Loucy (cell line): ENCODE measurements at regions not wholly inside any gene's neighbourhood (a gene's known extent, or its start where the extent isn't known, plus 50 kb on each side); places are given as distances from the start of the nearest gene placed in this dataset.

ENCODE experiments used
- H2AFZ ChIP-seq: fragments of 200-600 bp; sonication (generic); 2 replicates; pipeline ENCODE4 v1.6.0; 2016; ENCODE audit warnings: antibody characterized with exemption, mild to moderate bottlenecking, low read length, moderate library complexity
- H3F3A ChIP-seq: fragments of 200-600 bp; 2 replicates; pipeline ENCODE4 v1.6.0; 2016; ENCODE audit warnings: antibody characterized with exemption, low read depth, mild to moderate bottlenecking
- H3K27me3 ChIP-seq: fragments of 200-600 bp; sonication (generic); 2 replicates; pipeline ENCODE4 v1.6.1; 2014; ENCODE audit warnings: low read length, mild to moderate bottlenecking; ENCODE audit not compliant: insufficient read depth, poor library complexity, severe bottlenecking
- H3K36me3 ChIP-seq: fragments of 200-600 bp; sonication (generic); 2 replicates; pipeline ENCODE4 v1.6.1; 2016; ENCODE audit warnings: low read length; ENCODE audit not compliant: insufficient read depth
- H3K4me1 ChIP-seq: fragments of 200-600 bp; sonication (generic); 2 replicates; pipeline ENCODE4 v1.5.1; 2014; ENCODE audit warnings: low read length, mild to moderate bottlenecking; ENCODE audit not compliant: insufficient read depth, poor library complexity, severe bottlenecking
- H3K4me2 ChIP-seq: fragments of 200-600 bp; sonication (generic); 2 replicates; pipeline ENCODE4 v1.6.0; 2014; ENCODE audit warnings: antibody characterized with exemption, low read length, low read depth, mild to moderate bottlenecking; ENCODE audit not compliant: poor library complexity, severe bottlenecking
- H3K4me3 ChIP-seq: fragments of 200-600 bp; sonication (generic); 2 replicates; pipeline ENCODE4 v1.5.1; 2014; ENCODE audit warnings: low read length, mild to moderate bottlenecking, mixed read lengths; ENCODE audit not compliant: poor library complexity, severe bottlenecking
- H3K79me2 ChIP-seq: fragments of 200-600 bp; sonication (generic); 2 replicates; pipeline ENCODE4 v1.6.1; 2014; ENCODE audit warnings: low read length; ENCODE audit not compliant: insufficient read depth
- H3K9ac ChIP-seq: fragments of 200-600 bp; sonication (generic); 2 replicates; pipeline ENCODE4 v1.6.0; 2014; ENCODE audit warnings: mild to moderate bottlenecking, low read depth, low read length, moderate library complexity; ENCODE audit not compliant: poor library complexity, severe bottlenecking
- H3K9me2 ChIP-seq: fragments of 200-600 bp; sonication (generic); replicated peaks from 2 replicates; pipeline ENCODE4 v1.6.1; 2016; ENCODE audit warnings: low read depth, low read length, mixed read lengths
- H3K9me3 ChIP-seq: fragments of 200-600 bp; sonication (generic); 2 replicates; pipeline ENCODE4 v1.6.1; 2014; ENCODE audit warnings: mild to moderate bottlenecking, antibody characterized with exemption, low read length, low read depth; ENCODE audit not compliant: insufficient read depth
- H4K20me1 ChIP-seq: fragments of 200-600 bp; sonication (generic); 2 replicates; pipeline ENCODE4 v1.6.0; 2014; ENCODE audit warnings: antibody characterized with exemption, low read length, mild to moderate bottlenecking; ENCODE audit not compliant: insufficient read depth, poor library complexity, severe bottlenecking
- EZH2phosphoT487 ChIP-seq: fragments of 200-600 bp; IDR thresholded peaks from 2 replicates; pipeline ENCODE4 v1.6.1; 2018; ENCODE audit warnings: antibody characterized with exemption, mild to moderate bottlenecking, moderate library complexity, borderline replicate concordance
- TF ChIP-seq, protein P1 (sequence below): fragments of 200-600 bp; sonication (generic); conservative IDR thresholded peaks from 2 replicates; pipeline ENCODE4 v1.5.1; 2014; ENCODE audit warnings: mild to moderate bottlenecking, antibody characterized with exemption, low read length

DNA sequence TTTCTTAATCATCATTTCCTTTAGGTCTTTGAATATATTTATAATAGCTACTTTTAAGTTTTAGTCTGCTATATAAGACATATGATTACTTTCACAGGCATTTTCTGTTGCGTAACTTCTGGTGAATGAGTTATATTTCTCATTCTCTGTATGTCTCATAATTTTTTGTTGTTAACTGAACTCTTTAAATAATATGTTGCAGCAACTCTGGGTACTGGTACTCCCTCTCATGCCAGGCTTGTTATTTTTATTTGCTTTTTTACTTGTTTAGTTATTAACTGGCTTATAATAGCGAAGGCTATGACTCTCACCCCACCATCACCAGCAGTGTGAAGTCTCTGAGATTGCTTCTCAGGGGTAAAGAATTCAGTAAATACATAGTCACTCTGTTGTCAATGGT lies 524.2 kb upstream of the CHORDC1 start:
- no peaks in the 10 kb centered on the region for H3K9me2 ChIP-seq
- H3K36me3 ChIP-seq, result no peaks in the 10 kb centered on the region
- H3K4me3 ChIP-seq, result no peak overlapping the region
- H3K27me3 ChIP-seq, result no peaks in the 10 kb centered on the region
- H3F3A ChIP-seq, result no peaks in the 10 kb centered on the region
- no peak overlapping the region for H3K4me2 ChIP-seq
- H3K79me2 ChIP-seq, result no peaks in the 10 kb centered on the region
- no peaks in the 10 kb centered on the region for H4K20me1 ChIP-seq
- H3K9ac ChIP-seq, result no peak overlapping the region
- TF ChIP-seq, protein P1, sequence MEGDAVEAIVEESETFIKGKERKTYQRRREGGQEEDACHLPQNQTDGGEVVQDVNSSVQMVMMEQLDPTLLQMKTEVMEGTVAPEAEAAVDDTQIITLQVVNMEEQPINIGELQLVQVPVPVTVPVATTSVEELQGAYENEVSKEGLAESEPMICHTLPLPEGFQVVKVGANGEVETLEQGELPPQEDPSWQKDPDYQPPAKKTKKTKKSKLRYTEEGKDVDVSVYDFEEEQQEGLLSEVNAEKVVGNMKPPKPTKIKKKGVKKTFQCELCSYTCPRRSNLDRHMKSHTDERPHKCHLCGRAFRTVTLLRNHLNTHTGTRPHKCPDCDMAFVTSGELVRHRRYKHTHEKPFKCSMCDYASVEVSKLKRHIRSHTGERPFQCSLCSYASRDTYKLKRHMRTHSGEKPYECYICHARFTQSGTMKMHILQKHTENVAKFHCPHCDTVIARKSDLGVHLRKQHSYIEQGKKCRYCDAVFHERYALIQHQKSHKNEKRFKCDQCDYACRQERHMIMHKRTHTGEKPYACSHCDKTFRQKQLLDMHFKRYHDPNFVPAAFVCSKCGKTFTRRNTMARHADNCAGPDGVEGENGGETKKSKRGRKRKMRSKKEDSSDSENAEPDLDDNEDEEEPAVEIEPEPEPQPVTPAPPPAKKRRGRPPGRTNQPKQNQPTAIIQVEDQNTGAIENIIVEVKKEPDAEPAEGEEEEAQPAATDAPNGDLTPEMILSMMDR, result no peak
- no peak for TF ChIP-seq EZH2phosphoT487
- H3K9me3 ChIP-seq, result peaks cover 3% of the 10 kb centered on the region; the same call in 1 of the 2 replicates
- H3K4me1 ChIP-seq, result no peaks in the 10 kb centered on the region
- no peak overlapping the region for H2AFZ ChIP-seq

DNA sequence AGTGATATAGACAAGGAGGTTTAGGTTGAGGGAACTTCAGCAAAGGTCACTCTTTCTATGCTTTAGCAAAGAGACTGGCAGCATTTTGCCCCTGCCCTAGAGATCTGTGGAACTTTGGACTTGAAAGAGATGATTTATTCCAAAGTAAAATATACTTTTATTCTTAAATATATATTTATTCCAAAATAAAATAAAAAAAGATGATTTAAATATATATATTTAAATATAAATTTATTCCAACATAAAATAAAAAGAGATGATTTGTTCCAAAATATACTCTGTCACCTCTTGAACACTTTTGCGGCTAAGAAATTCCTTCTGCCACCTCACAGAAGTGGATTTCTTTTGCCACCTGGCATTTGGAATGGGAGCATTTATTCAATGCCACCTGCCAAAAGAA lies 521.3 kb upstream of the CHORDC1 start:
- Histone ChIP-seq H3K4me2 (no peak overlapping the region), H3K9me3 (peaks cover 3% of the 10 kb centered on the region; the same call in 1 of the 2 replicates), H4K20me1 (no peaks in the 10 kb centered on the region), H3K27me3 (no peaks in the 10 kb centered on the region), H3K9ac (no peak overlapping the region), H2AFZ (no peak overlapping the region), H3K9me2 (no peaks in the 10 kb centered on the region), H3K4me1 (no peaks in the 10 kb centered on the region), H3K36me3 (no peaks in the 10 kb centered on the region), H3K4me3 (no peak overlapping the region), H3F3A (no peaks in the 10 kb centered on the region), H3K79me2 (no peaks in the 10 kb centered on the region)
- TF ChIP-seq, protein P1, result no peak
- no peak for TF ChIP-seq EZH2phosphoT487

DNA sequence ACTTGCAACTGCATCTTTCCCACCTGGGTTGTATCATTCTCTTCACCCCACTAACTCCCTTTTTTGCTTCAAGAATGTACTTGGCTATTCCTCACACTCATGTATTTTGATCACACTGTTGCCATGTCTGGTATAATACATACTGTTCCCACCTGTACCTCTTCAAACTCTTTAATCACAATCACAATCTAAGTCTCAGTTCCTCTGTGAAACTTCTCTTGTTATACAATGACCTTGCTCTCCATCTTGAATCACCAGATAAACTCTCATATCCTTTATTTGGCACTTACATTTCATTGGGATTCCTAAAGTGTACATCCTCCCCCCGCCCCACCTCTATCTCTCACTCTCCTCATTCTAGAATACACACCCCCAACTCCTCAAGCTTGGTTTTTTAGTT lies 516.0 kb upstream of the CHORDC1 start:
- no peaks in the 10 kb centered on the region for H3K27me3 ChIP-seq
- no peak for TF ChIP-seq EZH2phosphoT487
- TF ChIP-seq, protein P1, result no peak
- no peaks in the 10 kb centered on the region for H3K36me3 ChIP-seq
- H3K4me3 ChIP-seq, result no peak overlapping the region
- no peak overlapping the region for H3K9ac ChIP-seq
- no peaks in the 10 kb centered on the region for H3F3A ChIP-seq
- H3K9me3 ChIP-seq, result no peaks in the 10 kb centered on the region
- no peak overlapping the region for H3K4me2 ChIP-seq
- no peaks in the 10 kb centered on the region for H3K79me2 ChIP-seq
- no peak overlapping the region for H2AFZ ChIP-seq
- no peaks in the 10 kb centered on the region for H3K4me1 ChIP-seq
- no peaks in the 10 kb centered on the region for H4K20me1 ChIP-seq
- no peaks in the 10 kb centered on the region for H3K9me2 ChIP-seq
